ENCODE measurements at regions not wholly inside any gene's neighbourhood (a gene's known extent, or its start where the extent isn't known, plus 50 kb on each side); places are given as distances from the start of the nearest gene placed in this dataset.

DNA sequence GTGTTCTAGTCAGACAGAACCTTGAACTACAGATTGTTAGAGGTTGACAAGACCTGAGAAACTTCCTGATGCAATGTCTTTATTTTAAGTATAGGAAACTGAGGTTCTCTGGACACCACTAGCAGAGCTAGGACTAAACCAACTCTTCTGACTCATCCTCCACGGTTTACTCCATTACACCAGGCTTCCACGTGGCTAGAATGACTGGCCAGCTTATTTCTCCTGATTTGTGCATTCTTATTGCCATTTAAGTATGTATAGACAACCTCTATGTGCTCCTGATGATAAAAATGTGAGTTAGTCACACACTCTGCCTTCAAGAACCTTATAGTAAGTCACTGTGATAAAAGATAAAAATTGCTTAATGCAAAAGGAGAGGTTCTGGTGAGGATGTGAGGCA, 182.7 kb downstream of the MEX3B start:
- TF ChIP-seq, protein P1, sequence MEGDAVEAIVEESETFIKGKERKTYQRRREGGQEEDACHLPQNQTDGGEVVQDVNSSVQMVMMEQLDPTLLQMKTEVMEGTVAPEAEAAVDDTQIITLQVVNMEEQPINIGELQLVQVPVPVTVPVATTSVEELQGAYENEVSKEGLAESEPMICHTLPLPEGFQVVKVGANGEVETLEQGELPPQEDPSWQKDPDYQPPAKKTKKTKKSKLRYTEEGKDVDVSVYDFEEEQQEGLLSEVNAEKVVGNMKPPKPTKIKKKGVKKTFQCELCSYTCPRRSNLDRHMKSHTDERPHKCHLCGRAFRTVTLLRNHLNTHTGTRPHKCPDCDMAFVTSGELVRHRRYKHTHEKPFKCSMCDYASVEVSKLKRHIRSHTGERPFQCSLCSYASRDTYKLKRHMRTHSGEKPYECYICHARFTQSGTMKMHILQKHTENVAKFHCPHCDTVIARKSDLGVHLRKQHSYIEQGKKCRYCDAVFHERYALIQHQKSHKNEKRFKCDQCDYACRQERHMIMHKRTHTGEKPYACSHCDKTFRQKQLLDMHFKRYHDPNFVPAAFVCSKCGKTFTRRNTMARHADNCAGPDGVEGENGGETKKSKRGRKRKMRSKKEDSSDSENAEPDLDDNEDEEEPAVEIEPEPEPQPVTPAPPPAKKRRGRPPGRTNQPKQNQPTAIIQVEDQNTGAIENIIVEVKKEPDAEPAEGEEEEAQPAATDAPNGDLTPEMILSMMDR (IDR thresholded peaks at IDR 0.05; ENCODE audit: extremely low read depth, insufficient read depth, missing control alignments), result no peak
- in situ Hi-C loops (cut with MboI; ENCODE audit: low pct_unique_long_range_greater_than_20kb, low sequenced_read_pairs, unreplicated experiment), result no loop called here
- DNase-seq (ENCODE audit: low spot score), result no peak

- in situ Hi-C loops (cut with MboI; ENCODE audit: low pct_unique_long_range_greater_than_20kb, low sequenced_read_pairs, unreplicated experiment), result no loop called here
- no peak for DNase-seq (ENCODE audit: low spot score)
- TF ChIP-seq, protein P1 (IDR thresholded peaks at IDR 0.05; ENCODE audit: extremely low read depth, insufficient read depth, missing control alignments), result no peak
Measured at GRCh38 chr15:81859737-81860516, 185.9 kb downstream of the MEX3B start.

DNA sequence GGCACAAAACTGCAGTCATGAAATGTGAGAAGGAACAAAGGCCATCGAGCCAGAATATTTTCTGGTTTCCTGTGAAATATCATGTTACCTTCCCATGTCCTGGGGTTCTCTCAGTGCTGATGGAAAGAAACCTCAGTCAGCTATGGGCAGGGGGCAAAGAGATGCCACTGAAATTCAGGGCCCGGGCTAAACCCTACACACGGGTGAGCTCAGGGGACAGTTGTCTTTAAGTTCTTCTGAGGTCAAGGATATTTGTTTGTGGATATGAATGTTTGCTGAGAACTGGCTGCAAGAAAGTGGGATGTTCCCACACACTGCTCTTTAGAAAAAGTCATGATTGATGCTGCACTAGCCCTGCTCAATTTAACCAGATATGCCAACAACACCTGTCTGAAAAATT, 187.2 kb downstream of the MEX3B start:
- in situ Hi-C loops (cut with MboI; ENCODE audit: low pct_unique_long_range_greater_than_20kb, low sequenced_read_pairs, unreplicated experiment), result no loop called here
- TF ChIP-seq, protein P1 (IDR thresholded peaks at IDR 0.05; ENCODE audit: extremely low read depth, insufficient read depth, missing control alignments), result no peak
- no peak for DNase-seq (ENCODE audit: low spot score)

GRCh38 chr15:81858136-81858535, 187.7 kb downstream of the MEX3B start:
- in situ Hi-C loops (cut with MboI; ENCODE audit: low pct_unique_long_range_greater_than_20kb, low sequenced_read_pairs, unreplicated experiment), result no loop called here
- TF ChIP-seq, protein P1 (IDR thresholded peaks at IDR 0.05; ENCODE audit: extremely low read depth, insufficient read depth, missing control alignments), result no peak

DNA sequence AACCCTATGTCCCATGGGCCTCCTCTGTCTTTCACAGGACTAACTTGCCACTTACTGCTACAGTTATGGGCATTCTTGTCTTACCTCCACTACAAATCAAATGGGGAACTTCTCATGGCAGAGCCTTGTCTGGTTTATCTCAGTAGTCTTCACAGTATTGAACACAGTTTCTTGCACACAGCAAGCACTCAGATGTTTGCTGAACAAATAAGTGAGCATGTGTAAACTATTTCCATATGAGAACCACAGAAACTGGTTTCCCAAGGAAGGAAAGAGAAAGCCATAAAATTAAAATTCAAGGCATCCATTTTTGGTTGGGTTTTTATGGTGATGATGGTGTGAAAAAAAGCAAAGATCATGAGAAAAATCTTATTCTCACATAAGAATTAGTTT, 189.2 kb downstream of the MEX3B start:
- DNase-seq (ENCODE audit: low spot score), result no peak
- in situ Hi-C loops (cut with MboI; ENCODE audit: low pct_unique_long_range_greater_than_20kb, low sequenced_read_pairs, unreplicated experiment), result no loop called here

More at GRCh38 chr15:81858136-81858535, 187.7 kb downstream of the MEX3B start:
- no peak for DNase-seq (ENCODE audit: low spot score)

GRCh38 chr15:81856001-81856633, 189.7 kb downstream of the MEX3B start:
- in situ Hi-C loops (cut with MboI; ENCODE audit: low pct_unique_long_range_greater_than_20kb, low sequenced_read_pairs, unreplicated experiment), result no loop called here
- DNase-seq (ENCODE audit: low spot score), result no peak
- TF ChIP-seq, protein P1 (IDR thresholded peaks at IDR 0.05; ENCODE audit: extremely low read depth, insufficient read depth, missing control alignments), result no peak

More for the DNA sequence above, 189.2 kb downstream of the MEX3B start:
- TF ChIP-seq, protein P1 (IDR thresholded peaks at IDR 0.05; ENCODE audit: extremely low read depth, insufficient read depth, missing control alignments), result no peak
